ENCODE measurements at regions not wholly inside any gene's neighbourhood (a gene's known extent, or its start where the extent isn't known, plus 50 kb on each side); places are given as distances from the start of the nearest gene placed in this dataset.

- no peak for DNase-seq
These were observed 74.3 kb downstream of the ANKRD7 start for GRCh38 chr7:118298771-118299170.

GRCh38 chr7:118300177-118300576, 75.7 kb downstream of the ANKRD7 start:
- DNase-seq = no peak

- no peak for DNase-seq
These were observed 79.6 kb downstream of the ANKRD7 start for GRCh38 chr7:118304100-118304499.

- no peak for DNase-seq
These were observed 81.2 kb downstream of the ANKRD7 start for GRCh38 chr7:118305671-118306070.

GRCh38 chr7:118306771-118307170, 82.3 kb downstream of the ANKRD7 start:
- DNase-seq = no peak

GRCh38 chr7:118311121-118311836, 86.8 kb downstream of the ANKRD7 start:
- no peak for DNase-seq

GRCh38 chr7:118312051-118312450, 87.5 kb downstream of the ANKRD7 start:
- DNase-seq = no peak

GRCh38 chr7:118312966-118313365, 88.5 kb downstream of the ANKRD7 start:
- no peak for DNase-seq

GRCh38 chr7:118324790-118325449, 100.4 kb downstream of the ANKRD7 start:
- DNase-seq = no peak

GRCh38 chr7:118325450-118325808, 100.9 kb downstream of the ANKRD7 start:
- no peak for DNase-seq

- DNase-seq = no peak
These were observed 102.7 kb downstream of the ANKRD7 start for GRCh38 chr7:118327174-118327573.

GRCh38 chr7:118328505-118329211, 104.2 kb downstream of the ANKRD7 start:
- no peak for DNase-seq

GRCh38 chr7:118330388-118330787, 105.9 kb downstream of the ANKRD7 start:
- no peak for DNase-seq

GRCh38 chr7:118346748-118347147, 122.2 kb downstream of the ANKRD7 start:
- no peak for DNase-seq

- DNase-seq = no peak
These were observed 125.1 kb downstream of the ANKRD7 start for GRCh38 chr7:118349604-118350003.

GRCh38 chr7:118350260-118350659, 125.8 kb downstream of the ANKRD7 start:
- no peak for DNase-seq

- DNase-seq = no peak
These were observed 128.5 kb downstream of the ANKRD7 start for GRCh38 chr7:118352867-118353453.

GRCh38 chr7:118366363-118366762, 141.9 kb downstream of the ANKRD7 start:
- DNase-seq = no peak

- DNase-seq = no peak
These were observed 144.5 kb downstream of the ANKRD7 start for GRCh38 chr7:118368958-118369357.

- DNase-seq = no peak
These were observed 145.5 kb downstream of the ANKRD7 start for GRCh38 chr7:118369987-118370386.

GRCh38 chr7:118372530-118372929, 148.0 kb downstream of the ANKRD7 start:
- DNase-seq = peak; percentile 13

GRCh38 chr7:118389629-118390028, 165.1 kb downstream of the ANKRD7 start:
- DNase-seq = no peak

GRCh38 chr7:118404211-118404610, 179.7 kb downstream of the ANKRD7 start:
- DNase-seq = no peak

GRCh38 chr7:118418433-118418832, 193.9 kb downstream of the ANKRD7 start:
- no peak for DNase-seq
